Activated effector memory CD4-positive, alpha-beta T cell treated with anti-CD3 and anti-CD28 coated beads, Interleukin-2, amount 50 U/mL, for 16 hours (primary cell): ENCODE measurements at regions not wholly inside any gene's neighbourhood (a gene's known extent, or its start where the extent isn't known, plus 50 kb on each side); places are given as distances from the start of the nearest gene placed in this dataset.

Experiments
- DNase-seq: peaks from one replicate; pipeline ENCODE4 v3.0.0-alpha.2; 2020

GRCh38 chr5:155728146-155728856 is 598.7 kb upstream of the SGCD start:
- no peak for DNase-seq

- no peak for DNase-seq
Measured at GRCh38 chr5:155728857-155729683, 597.9 kb upstream of the SGCD start.

- no peak for DNase-seq
Measured at GRCh38 chr5:155729684-155730059, 597.3 kb upstream of the SGCD start.

- DNase-seq, result no peak
Measured at GRCh38 chr5:155732587-155733376, 594.2 kb upstream of the SGCD start.

GRCh38 chr5:155733935-155734334 is 593.0 kb upstream of the SGCD start:
- no peak for DNase-seq

GRCh38 chr5:155735388-155735787 is 591.6 kb upstream of the SGCD start:
- DNase-seq, result no peak

- DNase-seq, result no peak
Measured at GRCh38 chr5:155738616-155739015, 588.3 kb upstream of the SGCD start.

- DNase-seq, result no peak
Measured at GRCh38 chr5:155746367-155747038, 580.5 kb upstream of the SGCD start.

- DNase-seq, result no peak
Measured at GRCh38 chr5:155750101-155750500, 576.9 kb upstream of the SGCD start.

GRCh38 chr5:155750571-155750970 is 576.4 kb upstream of the SGCD start:
- no peak for DNase-seq

- DNase-seq, result no peak
Measured at GRCh38 chr5:155753943-155754581, 572.9 kb upstream of the SGCD start.

GRCh38 chr5:155759252-155759651 is 567.7 kb upstream of the SGCD start:
- DNase-seq, result no peak

GRCh38 chr5:155759984-155760383 is 567.0 kb upstream of the SGCD start:
- no peak for DNase-seq

GRCh38 chr5:155761502-155761901 is 565.5 kb upstream of the SGCD start:
- no peak for DNase-seq

- DNase-seq, result no peak
Measured at GRCh38 chr5:155765715-155766114, 561.2 kb upstream of the SGCD start.

GRCh38 chr5:155767470-155767869 is 559.5 kb upstream of the SGCD start:
- DNase-seq, result no peak

GRCh38 chr5:155768332-155768731 is 558.6 kb upstream of the SGCD start:
- DNase-seq, result no peak

- no peak for DNase-seq
Measured at GRCh38 chr5:155772009-155772662, 554.8 kb upstream of the SGCD start.

GRCh38 chr5:155773680-155774079 is 553.3 kb upstream of the SGCD start:
- no peak for DNase-seq

GRCh38 chr5:155780260-155780659 is 546.7 kb upstream of the SGCD start:
- DNase-seq, result no peak

GRCh38 chr5:155783246-155783645 is 543.7 kb upstream of the SGCD start:
- DNase-seq, result no peak

GRCh38 chr5:155783791-155784190 is 543.2 kb upstream of the SGCD start:
- no peak for DNase-seq
